T-helper 1 cell treated with Interleukin-12 subunit alpha and Interleukin-12 subunit beta and Interleukin-4 antibody, amounts not matched to agents 30 ng/mL and 1 ng/mL, for 36 hours (primary cell): ENCODE measurements at regions not wholly inside any gene's neighbourhood (a gene's known extent, or its start where the extent isn't known, plus 50 kb on each side); places are given as distances from the start of the nearest gene placed in this dataset.
"Not testable (repeated sequence)": the region's sequence is repeated elsewhere in the genome, so short reads cannot be mapped to it uniquely, and the experiment has no call there.

ENCODE experiments used
- intact Hi-C: fragments of 100-400 bp; cut with micrococcal nuclease; formaldehyde crosslinking; loops from one replicate; pipeline ENCODE4 v1.15.1; 2024

DNA sequence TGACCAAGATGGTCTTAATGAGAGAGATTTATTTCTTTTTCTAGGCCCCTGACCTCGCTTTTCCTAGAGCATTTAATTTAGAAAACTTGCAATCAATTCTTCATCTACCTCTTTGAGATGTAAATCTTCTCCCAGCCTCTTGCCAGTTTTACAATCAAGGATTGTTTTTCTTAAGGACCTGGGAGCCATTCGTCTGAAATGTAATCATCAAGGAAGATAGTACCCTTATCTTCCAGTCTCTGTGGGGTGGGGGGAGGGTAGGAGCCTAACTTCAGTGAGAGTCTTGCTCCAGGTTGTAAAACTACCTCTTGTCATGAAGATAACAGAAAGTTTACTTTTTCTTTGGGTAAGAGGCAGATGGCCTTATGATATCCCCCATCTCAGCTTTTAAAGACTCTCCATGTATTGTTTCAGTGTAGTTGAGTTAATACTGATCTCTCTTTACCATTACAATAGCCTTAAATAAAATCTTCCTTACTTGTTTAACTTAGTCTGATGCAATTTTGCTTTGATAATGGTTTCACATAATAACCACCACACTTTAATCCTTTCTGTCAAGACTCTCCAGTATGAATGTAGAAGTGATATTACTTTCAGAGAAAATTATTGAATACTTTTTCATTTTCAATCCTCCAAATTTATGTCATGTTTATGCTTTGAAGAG is 110.2 kb upstream of the CPHXL start:
- intact Hi-C loops = no loop called here

DNA sequence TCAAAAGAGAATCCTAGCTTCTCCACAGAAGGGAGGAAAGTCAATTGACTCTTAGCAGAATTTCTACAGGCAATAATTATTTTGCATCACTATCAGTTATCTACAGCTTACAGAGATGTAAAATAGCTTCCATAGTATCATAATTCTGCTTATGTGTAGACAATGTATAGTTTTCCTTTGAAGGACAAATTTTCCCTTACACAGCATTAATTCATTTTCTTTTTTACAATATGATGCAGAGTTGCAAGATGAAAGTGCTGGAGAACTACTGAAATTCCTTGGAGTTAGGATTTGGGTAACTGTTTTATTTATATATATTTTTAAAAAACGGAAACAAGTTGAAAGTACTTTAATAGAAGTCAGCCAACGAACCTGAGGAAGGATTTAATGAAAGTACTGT is 111.0 kb upstream of the CPHXL start:
- intact Hi-C loops = no loop called here

DNA sequence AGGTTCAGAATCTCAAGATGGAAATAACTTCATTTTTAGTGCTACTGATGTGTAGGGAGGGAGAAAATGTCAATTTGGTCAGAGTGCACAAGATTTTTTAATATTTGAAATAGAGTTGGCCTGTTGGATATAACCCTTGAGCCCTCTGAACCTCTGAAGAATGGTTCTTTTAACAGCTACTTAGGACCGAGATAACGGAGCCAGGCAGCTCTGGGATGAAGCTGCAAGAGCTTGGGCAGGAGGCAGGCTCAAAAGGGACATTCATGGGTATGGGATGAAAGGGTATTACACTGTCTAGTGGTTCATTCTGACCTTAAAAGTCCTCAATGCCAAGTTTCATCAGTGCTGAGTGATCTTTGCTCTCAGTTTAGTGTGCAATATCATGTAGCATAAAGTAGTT is 111.4 kb upstream of the CPHXL start:
- intact Hi-C loops = no loop called here

DNA sequence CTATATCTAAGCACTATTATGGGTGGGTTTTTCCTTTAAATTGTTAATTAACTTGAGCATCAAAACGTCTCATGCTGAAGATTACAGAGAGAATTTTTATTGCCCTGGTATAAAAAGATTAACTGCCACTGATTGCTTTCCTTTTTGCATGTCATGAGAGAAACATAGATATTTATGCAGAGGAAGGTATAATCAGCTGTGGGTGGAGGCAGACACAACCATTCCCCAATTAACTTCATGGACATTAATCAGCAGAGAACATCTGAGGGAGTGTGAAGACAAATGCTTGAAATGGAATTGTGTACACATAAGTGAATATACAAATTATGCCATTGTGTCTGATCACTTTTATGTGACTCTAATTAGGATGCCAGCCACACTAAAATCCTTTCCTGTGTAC is 115.2 kb upstream of the CPHXL start:
- intact Hi-C loops = no loop called here

DNA sequence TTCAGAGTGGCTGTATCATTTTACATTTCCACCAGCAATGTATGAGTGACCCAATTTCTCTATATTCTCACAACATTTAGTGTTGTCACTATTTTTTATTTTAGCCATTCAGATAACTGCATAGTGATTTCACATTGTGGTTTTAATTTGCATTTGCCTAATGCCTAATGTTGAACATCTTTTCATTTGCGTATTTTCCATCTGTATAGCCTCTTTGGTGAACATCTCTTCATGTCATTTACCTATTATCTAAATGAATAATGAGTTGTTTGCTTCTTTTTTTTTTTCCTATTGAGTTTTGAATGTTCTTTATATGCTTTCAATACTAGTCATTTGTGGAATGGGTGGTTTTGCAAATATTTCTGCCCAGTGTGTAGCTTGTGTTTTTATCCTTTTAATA is 120.9 kb upstream of the CPHXL start:
- intact Hi-C loops = no loop called here

DNA sequence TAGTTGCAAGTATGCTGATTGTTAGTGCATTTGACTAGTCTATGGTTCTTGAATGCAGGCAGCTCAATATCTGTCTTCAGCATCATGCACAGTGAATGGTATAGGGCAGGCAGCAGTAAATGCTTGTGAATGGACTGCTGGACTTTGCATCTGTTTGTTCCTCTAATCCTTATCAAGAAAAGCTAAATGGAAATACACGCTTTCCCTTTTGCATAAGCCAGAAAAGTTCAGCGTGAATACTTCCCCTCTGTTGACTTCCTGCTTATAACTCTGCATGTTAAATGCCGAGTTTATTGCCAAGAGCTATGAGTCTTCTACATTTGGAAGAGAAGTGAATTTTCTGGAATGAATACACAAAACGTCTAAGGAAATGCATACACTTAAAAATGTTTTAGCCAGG is 127.9 kb upstream of the CPHXL start:
- intact Hi-C loops = no loop called here

DNA sequence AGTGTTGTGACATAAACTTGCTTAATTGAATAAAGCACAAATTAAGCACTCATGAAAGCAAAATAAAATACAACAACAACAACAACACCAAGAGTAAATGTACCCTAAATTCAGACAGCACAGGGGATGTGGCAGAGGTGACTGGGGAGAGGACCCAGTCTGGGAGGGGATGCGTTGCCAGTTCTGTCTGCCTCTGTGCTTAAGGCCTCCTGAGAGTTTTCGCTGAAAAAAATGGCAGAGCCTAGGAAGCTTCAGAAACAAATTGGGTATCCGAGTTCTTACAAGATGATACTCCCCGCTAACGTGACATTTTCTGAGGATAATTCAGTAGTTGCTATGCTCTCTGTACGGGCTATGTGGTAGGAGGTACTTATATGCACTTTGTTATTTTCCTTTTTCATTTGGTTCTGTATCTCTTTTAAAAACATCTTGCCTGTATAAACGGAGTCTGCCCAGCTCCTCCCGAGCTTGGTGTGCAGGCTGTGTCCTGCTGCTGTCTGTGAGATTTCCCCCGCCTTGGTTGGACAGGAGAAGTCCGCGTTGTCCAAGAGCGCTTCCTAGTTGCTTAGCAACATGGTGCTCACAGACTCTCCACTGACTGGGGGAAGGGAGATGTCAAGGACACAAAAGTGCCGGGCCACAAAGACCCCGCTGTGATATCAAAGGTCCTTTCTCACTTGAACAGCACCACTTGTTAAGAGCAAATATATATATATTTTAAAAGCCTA is 134.2 kb upstream of the CPHXL start:
- intact Hi-C loops = no loop called here

DNA sequence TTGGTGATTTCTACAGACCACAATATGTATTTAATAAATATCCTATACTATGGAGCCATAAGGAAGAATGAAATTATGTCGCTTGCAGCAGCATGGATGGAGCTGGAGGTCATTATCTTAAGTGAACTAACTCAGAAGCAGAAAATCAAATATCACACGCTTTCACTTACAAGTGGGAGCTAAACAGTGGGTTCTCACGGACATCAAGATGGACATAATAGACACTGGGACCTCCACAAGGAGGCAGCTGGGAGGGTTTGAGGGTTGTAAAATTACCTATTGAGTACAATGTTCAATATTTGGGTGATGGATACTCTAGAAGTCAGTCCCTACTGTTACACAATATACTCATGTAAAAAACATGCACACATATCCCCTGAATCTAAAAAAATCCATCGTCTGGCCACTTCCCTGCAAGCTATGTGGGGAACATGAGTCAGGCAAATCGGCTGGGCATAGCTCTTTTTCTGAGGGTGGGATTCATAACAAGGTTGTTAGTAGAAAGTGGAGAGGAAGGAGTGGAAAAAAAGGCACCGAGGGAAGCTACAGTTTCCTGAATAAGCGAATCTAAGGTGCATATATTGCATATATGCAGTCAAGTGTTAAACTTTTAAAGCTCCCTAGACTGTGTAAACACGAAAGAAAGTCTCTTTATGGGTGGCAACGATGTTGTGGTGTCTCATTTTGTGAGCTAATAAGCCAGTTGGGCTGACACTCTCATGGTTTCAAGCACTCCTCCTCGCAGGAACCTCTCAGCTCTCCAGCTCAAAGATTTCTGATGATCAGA is 135.2 kb upstream of the CPHXL start:
- intact Hi-C loops = no loop called here

DNA sequence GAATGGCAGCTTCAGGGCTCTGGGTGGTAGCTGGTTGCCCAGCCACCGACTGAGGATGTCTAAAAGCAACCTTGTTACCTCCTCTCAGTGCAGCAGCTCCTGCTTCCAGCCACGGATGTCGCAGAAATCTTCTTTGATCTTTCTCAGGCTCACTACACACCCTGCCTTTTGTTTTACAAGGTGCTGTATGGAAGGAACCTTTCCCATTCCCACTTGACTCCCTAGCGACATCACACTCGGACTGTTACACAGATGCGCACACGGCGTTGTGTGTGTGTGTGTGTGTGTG is 135.8 kb upstream of the CPHXL start:
- intact Hi-C loops = no loop called here

DNA sequence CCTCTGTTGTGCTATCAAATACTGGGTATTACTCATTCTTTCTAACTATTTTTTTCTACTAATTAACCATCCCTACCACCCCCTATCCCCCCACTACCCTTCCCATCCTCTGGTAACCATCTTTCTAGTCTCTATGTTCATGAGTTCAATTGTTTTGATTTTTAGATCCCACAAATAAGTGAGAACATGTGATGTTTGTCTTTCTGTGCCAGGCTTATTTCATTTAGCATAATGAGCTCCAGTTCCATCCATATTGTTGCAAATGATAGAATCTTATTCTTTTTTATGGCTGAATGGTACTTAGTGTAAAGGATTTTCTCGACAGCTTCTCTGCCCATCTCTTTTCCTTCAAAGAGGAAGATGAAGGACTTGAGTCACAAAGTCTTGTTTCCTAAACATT is 138.0 kb upstream of the CPHXL start:
- intact Hi-C loops = no loop called here

DNA sequence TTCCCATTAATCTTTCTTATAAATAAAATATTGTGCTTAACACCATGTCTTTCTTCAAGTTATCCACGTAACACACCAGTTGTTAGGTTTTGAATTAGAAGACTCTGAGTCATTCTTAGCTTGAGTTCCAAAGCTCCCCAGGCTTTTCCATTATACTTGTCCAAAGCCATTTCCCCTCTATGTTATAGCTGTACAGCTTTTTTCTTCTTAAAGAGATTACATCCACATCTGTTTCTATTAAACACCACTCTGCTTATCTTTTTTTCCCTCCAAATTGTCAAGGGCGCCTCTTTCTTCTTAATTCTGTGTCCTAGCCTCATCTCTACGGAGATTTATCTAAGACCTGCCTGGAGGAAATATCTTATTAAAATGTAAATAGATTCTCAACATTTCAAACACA is 139.4 kb upstream of the CPHXL start:
- intact Hi-C loops = no loop called here

DNA sequence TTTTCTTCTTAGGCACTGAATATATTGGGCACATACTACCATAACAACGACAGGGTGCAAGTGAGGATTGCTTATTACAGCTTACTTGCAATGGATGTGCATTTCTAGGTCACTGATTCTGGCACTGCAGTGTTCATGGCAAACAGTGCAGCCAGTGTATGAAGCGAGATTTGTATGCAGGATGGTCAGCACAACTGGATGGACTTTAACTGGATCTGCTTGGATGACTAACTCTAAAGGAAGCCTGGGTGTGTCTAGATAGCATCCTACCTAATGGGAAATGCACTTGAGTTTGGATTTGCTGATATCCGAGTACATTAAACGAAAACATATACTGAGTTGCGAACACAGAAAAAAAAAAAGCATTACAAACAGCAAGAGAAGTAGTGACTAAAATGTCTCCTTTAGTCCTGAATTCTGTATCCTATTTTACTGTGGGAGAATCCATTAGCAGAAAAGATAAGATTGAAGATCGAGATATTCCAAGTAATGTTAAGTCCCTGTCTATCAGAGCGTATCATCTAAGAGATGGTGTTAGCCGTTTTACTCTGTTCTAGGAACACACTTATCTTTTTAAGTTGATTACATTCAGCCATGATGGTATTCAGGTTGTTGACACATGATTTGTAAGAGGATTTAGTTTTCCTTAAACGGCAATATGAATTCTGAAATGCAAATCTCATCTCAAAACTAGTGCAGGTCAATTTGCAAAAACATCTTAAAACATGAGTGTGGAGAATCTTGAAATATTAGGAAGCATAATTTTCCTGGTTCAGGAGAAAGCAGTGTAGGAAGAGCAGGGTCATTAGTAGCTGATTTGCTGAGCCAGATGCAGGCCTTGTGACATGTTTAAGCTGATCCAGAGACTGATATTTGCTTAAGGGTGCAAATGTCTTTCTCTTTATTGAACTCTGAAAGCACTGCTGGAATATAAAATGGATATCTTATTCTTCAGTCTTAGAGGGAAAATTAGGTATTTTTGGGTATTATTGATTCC is 142.6 kb upstream of the CPHXL start:
- intact Hi-C loops = no loop called here

DNA sequence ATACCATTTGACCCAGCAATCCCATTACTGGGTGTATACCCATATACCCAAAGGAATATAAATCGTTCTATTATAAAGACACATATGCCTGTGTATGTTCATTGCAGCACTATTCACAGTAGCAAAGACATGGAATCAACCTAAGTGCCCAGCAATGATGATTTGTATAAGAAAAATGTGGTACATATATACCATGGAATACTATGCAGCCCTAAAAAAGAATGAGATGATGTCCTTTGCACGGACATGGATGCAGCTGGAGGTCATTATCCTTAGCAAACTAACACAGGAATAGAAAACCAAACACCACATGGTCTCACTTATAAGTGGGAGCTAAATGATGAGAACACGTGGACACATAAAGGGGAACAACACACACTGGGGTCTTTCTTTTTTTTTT is 155.0 kb upstream of the CPHXL start:
- intact Hi-C loops = not testable (repeated sequence)

DNA sequence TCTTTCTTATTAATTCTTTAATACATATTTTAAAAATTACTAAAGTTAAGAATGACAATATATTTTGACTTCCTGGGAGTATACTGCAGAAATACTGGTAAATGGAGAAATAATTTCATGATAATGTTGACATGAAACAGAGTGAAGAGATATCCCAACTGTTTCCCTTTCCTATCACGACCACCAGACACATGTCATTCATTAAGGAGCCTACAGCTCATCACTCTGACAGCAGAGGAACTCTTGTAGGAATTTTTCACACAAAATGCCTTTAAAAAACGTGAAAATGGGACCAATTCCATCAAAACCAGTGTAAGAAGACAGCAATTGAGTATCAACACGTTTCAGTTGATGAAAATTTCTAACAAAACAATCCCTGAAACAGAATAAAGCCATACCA is 172.9 kb upstream of the CPHXL start:
- intact Hi-C loops = no loop called here

DNA sequence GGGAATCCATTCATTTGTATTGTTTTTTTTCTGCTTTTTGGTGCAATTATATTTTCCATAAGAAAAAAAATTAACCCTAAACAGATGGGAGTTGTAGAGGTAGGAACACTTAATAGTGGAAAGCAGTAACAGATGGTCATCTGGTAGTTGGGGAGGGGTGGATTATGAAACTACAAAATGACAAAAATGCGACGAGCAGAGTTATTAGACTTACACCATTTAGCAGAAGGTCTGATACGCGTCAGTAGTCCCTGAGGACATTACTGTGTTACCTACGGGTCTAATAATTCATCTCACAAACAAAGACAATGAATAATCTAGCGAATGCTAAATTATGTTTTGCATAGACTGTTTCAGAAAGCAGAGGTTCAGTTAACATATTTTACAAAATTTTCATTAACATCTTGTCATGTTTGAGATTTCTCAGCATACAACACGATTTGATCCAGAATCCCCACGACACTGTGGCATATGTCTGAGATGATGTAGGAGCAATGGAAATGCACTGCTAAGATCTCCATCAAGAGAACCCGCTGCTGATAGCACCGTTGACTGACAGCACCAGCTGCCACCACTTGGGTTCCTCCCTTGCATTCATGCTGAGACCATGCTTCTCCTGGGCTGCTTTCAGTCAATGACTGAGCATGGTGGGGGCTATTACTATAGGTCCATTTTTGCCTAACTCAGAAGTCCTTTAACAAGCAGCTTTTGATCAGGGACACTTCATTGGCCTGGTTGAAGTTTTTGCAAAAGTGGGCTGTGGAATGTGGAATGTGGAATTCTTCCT is 182.2 kb upstream of the CPHXL start:
- intact Hi-C loops = no loop called here

DNA sequence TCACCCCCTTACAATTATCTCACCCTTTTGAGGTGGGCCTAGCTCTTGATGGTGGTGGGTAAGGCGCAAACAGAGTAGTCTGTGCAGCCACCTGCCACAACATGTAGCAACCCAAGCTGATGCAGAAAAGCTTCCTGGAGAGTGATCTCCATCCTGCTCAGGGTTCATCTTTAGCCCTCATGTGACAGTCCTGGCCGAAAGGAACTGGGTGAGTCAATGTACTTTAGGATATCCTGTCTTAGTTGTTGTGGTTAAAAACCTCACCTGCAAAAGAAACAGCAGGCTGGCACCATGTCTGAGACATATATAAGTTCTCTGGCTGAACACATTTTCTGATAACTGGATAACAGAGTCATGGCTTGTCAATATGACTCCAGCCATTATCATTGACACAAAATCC is 183.5 kb upstream of the CPHXL start:
- intact Hi-C loops = no loop called here

DNA sequence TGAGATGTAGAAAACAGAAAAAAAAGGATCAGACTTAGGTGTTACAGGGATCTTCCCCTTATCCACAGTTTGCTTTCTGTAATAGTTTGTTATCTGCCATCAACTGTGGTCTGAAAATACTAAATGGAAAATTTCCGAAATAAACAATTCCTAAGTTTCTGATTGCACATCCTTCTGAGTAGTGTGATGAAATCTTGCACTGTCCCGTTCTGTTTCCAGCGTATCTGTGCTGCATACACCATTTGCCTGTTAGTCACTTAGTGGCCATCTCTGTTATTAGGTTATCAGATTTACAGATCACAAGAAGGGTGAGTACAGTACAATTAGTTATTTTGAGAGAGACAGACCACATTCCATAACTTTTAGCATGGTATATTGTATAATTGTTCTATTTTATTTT is 185.6 kb upstream of the CPHXL start:
- intact Hi-C loops = no loop called here

DNA sequence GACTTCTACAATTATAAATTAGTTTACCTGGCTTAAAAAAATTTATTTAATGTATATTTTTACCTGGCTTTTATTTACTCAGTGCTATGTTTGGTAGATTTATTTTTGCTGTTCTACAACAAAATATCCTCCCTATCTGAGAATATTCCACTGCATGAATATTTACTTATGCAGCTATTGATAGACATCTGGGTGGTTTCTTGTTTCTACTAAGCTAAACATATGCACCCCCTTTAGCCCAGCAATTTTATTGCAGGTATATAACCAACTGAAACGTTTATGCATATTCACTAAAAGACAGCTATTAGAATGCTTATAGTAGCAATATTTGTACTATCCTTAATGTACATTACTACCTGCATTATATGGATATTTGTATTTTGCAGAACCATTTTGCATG is 187.7 kb upstream of the CPHXL start:
- intact Hi-C loops = no loop called here

DNA sequence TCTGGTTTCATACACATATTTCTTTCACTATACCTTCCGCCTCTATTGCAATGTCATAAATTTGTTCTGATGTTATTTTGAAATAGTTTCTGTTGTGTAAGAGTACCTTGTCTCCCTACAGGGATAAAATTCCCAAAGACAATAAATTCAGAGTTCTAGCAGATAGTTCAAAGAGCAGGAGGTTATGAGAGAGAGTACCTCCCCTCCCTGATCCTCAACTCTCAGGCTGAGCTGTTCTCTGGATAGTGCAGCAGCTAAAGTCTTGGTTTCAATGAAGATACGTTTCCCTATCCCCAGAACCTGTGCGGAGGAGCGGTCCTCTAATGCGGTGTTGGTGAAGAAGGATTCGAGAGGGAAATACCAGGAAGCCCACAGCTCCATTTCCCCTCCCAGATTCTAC is 190.2 kb upstream of the CPHXL start:
- intact Hi-C loops = no loop called here

DNA sequence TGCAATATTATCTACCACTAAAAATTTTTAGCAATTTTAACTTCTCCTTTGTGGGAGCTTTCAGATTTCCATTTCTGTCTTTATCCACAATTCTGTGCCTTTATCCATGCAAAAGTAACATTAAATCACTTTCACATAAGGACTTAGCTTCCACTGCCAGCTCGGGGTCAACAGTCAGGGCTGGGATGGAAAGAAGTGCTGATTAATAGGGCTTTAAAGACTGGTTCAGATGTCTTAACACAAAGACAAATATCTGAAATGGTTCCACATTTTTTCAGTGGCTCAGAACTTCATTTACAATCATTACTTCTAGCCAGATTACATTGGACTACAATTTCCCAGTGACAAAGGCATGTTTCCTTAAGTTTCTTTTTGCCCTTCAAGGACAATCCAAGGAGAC is 191.8 kb upstream of the CPHXL start:
- intact Hi-C loops = no loop called here

DNA sequence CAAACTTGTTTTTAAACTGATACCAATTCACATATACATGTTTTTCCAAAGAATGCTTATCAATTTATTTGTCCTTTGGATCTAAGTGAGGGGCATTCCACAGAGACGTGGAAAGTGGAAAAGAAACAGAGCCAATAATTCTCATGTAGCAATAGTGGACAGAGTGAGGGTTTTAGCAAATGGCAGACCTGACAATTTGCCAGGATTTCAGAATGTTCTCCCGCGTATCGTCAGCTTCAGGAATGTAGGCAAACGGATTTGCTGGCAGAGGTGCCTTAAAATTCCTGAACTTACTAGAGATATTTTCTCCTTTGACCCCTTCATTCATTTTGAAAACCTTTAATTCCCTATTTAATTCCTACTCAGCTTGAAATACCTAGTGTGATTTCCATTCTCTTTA is 193.4 kb upstream of the CPHXL start:
- intact Hi-C loops = no loop called here
